DOHH2 (cell line): ENCODE measurements at regions not wholly inside any gene's neighbourhood (a gene's known extent, or its start where the extent isn't known, plus 50 kb on each side); places are given as distances from the start of the nearest gene placed in this dataset.

ENCODE experiments used
- EZH2phosphoT487 ChIP-seq: fragments of 200-600 bp; sonication (generic); IDR thresholded peaks from 2 replicates; pipeline ENCODE4 v1.6.1; 2017; ENCODE audit warnings: borderline replicate concordance, mild to moderate bottlenecking, antibody characterized with exemption, low read length, moderate library complexity, mixed read lengths
- TF ChIP-seq, protein P1 (sequence below): fragments of 200-600 bp; sonication (generic); IDR thresholded peaks from one replicate; pipeline ENCODE4 v1.5.1; 2014; ENCODE audit warnings: antibody characterized with exemption, mild to moderate bottlenecking, low read depth, low read length; ENCODE audit not compliant: poor library complexity, severe bottlenecking

DNA sequence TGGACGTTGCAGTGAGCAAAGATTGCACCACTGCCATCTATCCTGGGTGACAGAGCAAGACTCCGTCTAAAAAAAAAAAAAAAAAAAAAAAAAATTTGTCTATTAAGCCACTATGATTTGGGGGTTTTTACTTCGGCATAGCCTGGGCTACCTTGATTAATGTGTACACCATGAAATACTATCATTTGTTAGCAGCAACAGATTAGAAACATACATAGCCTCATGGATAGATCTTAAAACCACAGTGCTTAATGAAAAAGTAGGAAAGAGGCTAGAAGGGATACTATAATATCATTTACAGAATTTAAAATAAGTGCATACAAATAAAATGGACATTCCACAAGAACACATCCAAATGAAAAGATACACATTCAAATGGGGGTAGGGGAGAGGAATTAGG, 77.3 kb upstream of the IL6 start:
- TF ChIP-seq, protein P1, sequence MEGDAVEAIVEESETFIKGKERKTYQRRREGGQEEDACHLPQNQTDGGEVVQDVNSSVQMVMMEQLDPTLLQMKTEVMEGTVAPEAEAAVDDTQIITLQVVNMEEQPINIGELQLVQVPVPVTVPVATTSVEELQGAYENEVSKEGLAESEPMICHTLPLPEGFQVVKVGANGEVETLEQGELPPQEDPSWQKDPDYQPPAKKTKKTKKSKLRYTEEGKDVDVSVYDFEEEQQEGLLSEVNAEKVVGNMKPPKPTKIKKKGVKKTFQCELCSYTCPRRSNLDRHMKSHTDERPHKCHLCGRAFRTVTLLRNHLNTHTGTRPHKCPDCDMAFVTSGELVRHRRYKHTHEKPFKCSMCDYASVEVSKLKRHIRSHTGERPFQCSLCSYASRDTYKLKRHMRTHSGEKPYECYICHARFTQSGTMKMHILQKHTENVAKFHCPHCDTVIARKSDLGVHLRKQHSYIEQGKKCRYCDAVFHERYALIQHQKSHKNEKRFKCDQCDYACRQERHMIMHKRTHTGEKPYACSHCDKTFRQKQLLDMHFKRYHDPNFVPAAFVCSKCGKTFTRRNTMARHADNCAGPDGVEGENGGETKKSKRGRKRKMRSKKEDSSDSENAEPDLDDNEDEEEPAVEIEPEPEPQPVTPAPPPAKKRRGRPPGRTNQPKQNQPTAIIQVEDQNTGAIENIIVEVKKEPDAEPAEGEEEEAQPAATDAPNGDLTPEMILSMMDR = no peak
- TF ChIP-seq EZH2phosphoT487 = no peak
